Ovary (tissue), 7 donors: ENCODE measurements at regions not wholly inside any gene's neighbourhood (a gene's known extent, or its start where the extent isn't known, plus 50 kb on each side); places are given as distances from the start of the nearest gene placed in this dataset.
"Not testable (repeated sequence)": the region's sequence is repeated elsewhere in the genome, so short reads cannot be mapped to it uniquely, and the experiment has no call there.

Source experiments
- DNase-seq, 5 donors: peaks; one replicate each; pipeline ENCODE4 v3.0.0-alpha.2; 2019 to 2020
- H3K27ac ChIP-seq, 2 donors: fragments of 200-600 bp; one replicate each; pipeline versions ENCODE4 v1.5.1 to v1.8.0; 2019 to 2022
- H3K27me3 ChIP-seq: fragments of 200-600 bp; one replicate; pipeline ENCODE4 v1.8.0; 2022
- H3K36me3 ChIP-seq: fragments of 200-600 bp; sonication (generic); one replicate; pipeline ENCODE4 v1.5.1; 2019
- H3K4me1 ChIP-seq: one replicate; pipeline ENCODE4 v1.8.1; 2013; ENCODE audit warnings: mild to moderate bottlenecking, moderate library complexity; ENCODE audit not compliant: insufficient read depth
- H3K4me3 ChIP-seq: fragments of 200-600 bp; sonication (generic); one replicate; pipeline ENCODE4 v1.5.1; 2017
- H3K9me3 ChIP-seq, 2 donors: fragments of 200-600 bp in 1 of 2; sonication (generic) in 1 of 2; one replicate each; pipeline versions ENCODE4 v1.5.1 to v1.8.1; 2013 to 2019; ENCODE audit warnings: mild to moderate bottlenecking in 1 of 2, moderate library complexity in 1 of 2
- CTCF ChIP-seq, 3 donors: fragments of 450-650 bp in 2 of 3; fragments of 200-600 bp in 1 of 3; IDR thresholded peaks; one replicate each; pipeline versions ENCODE4 v1.5.1 to v1.8.0; 2016 to 2022; ENCODE audit warnings: antibody characterized with exemption in 3 of 3, mild to moderate bottlenecking in 1 of 3
- EP300 ChIP-seq: sonication (generic); formaldehyde crosslinking; IDR thresholded peaks from one replicate; pipeline ENCODE4 v1.6.1; 2017; ENCODE audit warnings: antibody characterized with exemption
- POLR2A ChIP-seq: fragments of 450-650 bp; IDR thresholded peaks from one replicate; pipeline ENCODE4 v1.6.1; 2017; ENCODE audit warnings: antibody characterized with exemption, mild to moderate bottlenecking, moderate library complexity
- WGBS, 3 donors: extraction: QIAGEN DNeasy Blood & Tissue Kit in 1 of 3; methylation state at CpG; one replicate each; pipeline versions ENCODE4 v1.1.5 to v1.1.7; 2013 to 2017; 5-methylcytosine and 5-hydroxymethylcytosine counted together
- intact Hi-C, 4 donors: fragments of 100-400 bp; cut with DNase I; formaldehyde crosslinking; loops; one replicate each; pipeline versions ENCODE4 v1.11.0 to v1.15.1; 2022 to 2023
- donor health status: DM: no; HTN: no; CAD: no; lungs with moderate emphysema.
- donor health status: DM: no; HTN: no; CAD: no.
- donor health status: Bipolar disorder and iron deficiency.
- donor health status: DM: no; HTN: no; CAD: no.
- donor health status: DM: yes; HTN: yes; CAD: no.

- Histone ChIP-seq H3K36me3 (no peaks in the 10 kb centered on the region), H3K9me3 (no peaks in the 10 kb centered on the region), H3K27me3 (no peaks in the 10 kb centered on the region), H3K4me3 (no peak overlapping the region), H3K27ac (no peak overlapping the region), H3K4me1 (no peaks in the 10 kb centered on the region)
- 73 to 91% (median 90%) methylated on average over 10 of the region's 10 CpGs for WGBS, 3 donors
- DNase-seq = no peak
- no peak for TF ChIP-seq CTCF (IDR thresholded peaks at IDR 0.05)
- TF ChIP-seq POLR2A = no peak
- no peak for TF ChIP-seq EP300
- intact Hi-C loops = no loop called here
Observed at GRCh38 chr10:126754966-126755365, 84.5 kb upstream of the C10orf90 start.

- no peaks in the 10 kb centered on the region for H3K36me3 ChIP-seq
- H3K27ac ChIP-seq = no peak overlapping the region
- H3K4me3 ChIP-seq = no peak overlapping the region
- H3K4me1 ChIP-seq = no peaks in the 10 kb centered on the region
- DNase-seq = no peak
- no peaks in the 10 kb centered on the region for H3K27me3 ChIP-seq
- WGBS, 3 donors = 92 to 98% (median 94%) methylated on average over 1 of the region's 1 CpG
- H3K9me3 ChIP-seq = no peaks in the 10 kb centered on the region
- intact Hi-C loops = no loop called here
- TF ChIP-seq CTCF (IDR thresholded peaks at IDR 0.05) = no peak
- TF ChIP-seq POLR2A = no peak
Observed at GRCh38 chr10:126758867-126759266, 88.4 kb upstream of the C10orf90 start.

- WGBS, 3 donors = 74 to 86% (median 79%) methylated on average over 4 of the region's 4 CpGs
- Histone ChIP-seq H3K9me3 (no peaks in the 10 kb centered on the region), H3K4me1 (no peaks in the 10 kb centered on the region), H3K27ac (no peak overlapping the region), H3K4me3 (no peak overlapping the region), H3K27me3 (no peaks in the 10 kb centered on the region), H3K36me3 (no peaks in the 10 kb centered on the region)
- intact Hi-C loops = no loop called here
- no peak for DNase-seq
- no peak for TF ChIP-seq POLR2A
- no peak for TF ChIP-seq EP300
- TF ChIP-seq CTCF (IDR thresholded peaks at IDR 0.05) = no peak
Observed at GRCh38 chr10:126759531-126759930, 89.0 kb upstream of the C10orf90 start.

GRCh38 chr10:126766646-126767045 is 96.2 kb upstream of the C10orf90 start:
- H3K4me3 ChIP-seq, DNase-seq, H3K4me1 ChIP-seq, H3K36me3 ChIP-seq, intact Hi-C loops, H3K27me3 ChIP-seq, H3K9me3 ChIP-seq, H3K27ac ChIP-seq: not testable (repeated sequence)
- WGBS, 3 donors = 60 to 64% (median 61%) methylated on average over 6 of the region's 6 CpGs

GRCh38 chr10:126770809-126771208 is 100.3 kb upstream of the C10orf90 start:
- TF ChIP-seq CTCF (IDR thresholded peaks at IDR 0.05) (no peak), EP300 (no peak), POLR2A (no peak)
- Histone ChIP-seq H3K36me3 (no peaks in the 10 kb centered on the region), H3K27ac (no peak overlapping the region), H3K9me3 (no peaks in the 10 kb centered on the region), H3K4me1 (no peaks in the 10 kb centered on the region), H3K27me3 (no peaks in the 10 kb centered on the region), H3K4me3 (no peak overlapping the region)
- WGBS, 3 donors = 86 to 93% (median 90%) methylated on average over 2 of the region's 2 CpGs
- intact Hi-C loops = no loop called here
- DNase-seq = no peak
